ENCODE measurements at regions not wholly inside any gene's neighbourhood (a gene's known extent, or its start where the extent isn't known, plus 50 kb on each side); places are given as distances from the start of the nearest gene placed in this dataset.
"Not testable (repeated sequence)": the region's sequence is repeated elsewhere in the genome, so short reads cannot be mapped to it uniquely, and the experiment has no call there.

- H3K36me3 Mint-ChIP-seq (ENCODE audit: low read depth), result no peaks in the 10 kb centered on the region
- CTCF ChIA-PET, result no interaction called here
- no peaks in the 10 kb centered on the region for H3K27me3 Mint-ChIP-seq
- POLR2A ChIA-PET, result no interaction called here
- DNase-seq, result no peak
- ATAC-seq (ENCODE audit: low read depth), result no peak
- no peaks in the 10 kb centered on the region for H3K4me1 Mint-ChIP-seq
- TF ChIP-seq CTCF (IDR thresholded peaks at IDR 0.05), result no peak
- H3K4me3 Mint-ChIP-seq, result no peak overlapping the region
- intact Hi-C loops (cut with micrococcal nuclease), result no loop called here
- H3K27ac Mint-ChIP-seq, result no peak overlapping the region
- H3K9me3 Mint-ChIP-seq, result no peaks in the 10 kb centered on the region
Measured at GRCh38 chr6:141977782-141978181, 154.9 kb upstream of the GJE1 start.

GRCh38 chr6:141976994-141977393 lies 155.7 kb upstream of the GJE1 start:
- no peaks in the 10 kb centered on the region for H3K4me1 Mint-ChIP-seq
- no peak for TF ChIP-seq CTCF (IDR thresholded peaks at IDR 0.05)
- no peak overlapping the region for H3K27ac Mint-ChIP-seq
- ATAC-seq (ENCODE audit: low read depth) (no peak), DNase-seq (no peak)
- ChIA-PET POLR2A (no interaction called here), CTCF (no interaction called here)
- no peaks in the 10 kb centered on the region for H3K36me3 Mint-ChIP-seq (ENCODE audit: low read depth)
- no peaks in the 10 kb centered on the region for H3K27me3 Mint-ChIP-seq
- intact Hi-C loops (cut with micrococcal nuclease), result no loop called here
- H3K4me3 Mint-ChIP-seq, result no peak overlapping the region
- no peaks in the 10 kb centered on the region for H3K9me3 Mint-ChIP-seq

GRCh38 chr6:141969768-141970415 lies 162.8 kb upstream of the GJE1 start:
- ATAC-seq (ENCODE audit: low read depth); intact Hi-C loops (cut with micrococcal nuclease): not testable (repeated sequence)

GRCh38 chr6:141969201-141969600 lies 163.5 kb upstream of the GJE1 start:
- intact Hi-C loops (cut with micrococcal nuclease), result no loop called here
- H3K9me3 Mint-ChIP-seq, result no peaks in the 10 kb centered on the region
- H3K36me3 Mint-ChIP-seq (ENCODE audit: low read depth), result no peaks in the 10 kb centered on the region
- ChIA-PET CTCF (no interaction called here), POLR2A (no interaction called here)
- no peak overlapping the region for H3K27ac Mint-ChIP-seq
- H3K4me1 Mint-ChIP-seq, result no peaks in the 10 kb centered on the region
- ATAC-seq (ENCODE audit: low read depth) (no peak), DNase-seq (no peak)
- no peak overlapping the region for H3K4me3 Mint-ChIP-seq
- TF ChIP-seq CTCF (IDR thresholded peaks at IDR 0.05), result no peak
- no peaks in the 10 kb centered on the region for H3K27me3 Mint-ChIP-seq

More at GRCh38 chr6:141969768-141970415, 162.8 kb upstream of the GJE1 start:
- H3K27me3 Mint-ChIP-seq; H3K9me3 Mint-ChIP-seq; POLR2A ChIA-PET; H3K4me1 Mint-ChIP-seq; H3K36me3 Mint-ChIP-seq (ENCODE audit: low read depth); H3K4me3 Mint-ChIP-seq; CTCF ChIA-PET; H3K27ac Mint-ChIP-seq; DNase-seq: not testable (repeated sequence)

- no peak for TF ChIP-seq CTCF (IDR thresholded peaks at IDR 0.05)
- ChIA-PET POLR2A (no interaction called here), CTCF (no interaction called here)
- H3K4me3 Mint-ChIP-seq, result no peak overlapping the region
- H3K36me3 Mint-ChIP-seq (ENCODE audit: low read depth), result no peaks in the 10 kb centered on the region
- H3K9me3 Mint-ChIP-seq, result no peaks in the 10 kb centered on the region
- no peaks in the 10 kb centered on the region for H3K27me3 Mint-ChIP-seq
- ATAC-seq (ENCODE audit: low read depth) (no peak), DNase-seq (no peak)
- intact Hi-C loops (cut with micrococcal nuclease), result no loop called here
- no peaks in the 10 kb centered on the region for H3K4me1 Mint-ChIP-seq
- H3K27ac Mint-ChIP-seq, result no peak overlapping the region
Measured at GRCh38 chr6:141968632-141969031, 164.1 kb upstream of the GJE1 start.

- Mint-ChIP-seq H3K4me3 (no peak overlapping the region), H3K4me1 (no peaks in the 10 kb centered on the region), H3K9me3 (peaks cover 4% of the 10 kb centered on the region), H3K36me3 (ENCODE audit: low read depth) (no peaks in the 10 kb centered on the region), H3K27me3 (no peaks in the 10 kb centered on the region), H3K27ac (no peak overlapping the region)
- no peak for TF ChIP-seq CTCF (IDR thresholded peaks at IDR 0.05)
- POLR2A ChIA-PET, result no interaction called here
- DNase-seq (no peak), ATAC-seq (ENCODE audit: low read depth) (no peak)
- intact Hi-C loops (cut with micrococcal nuclease), result no loop called here
- CTCF ChIA-PET, result no interaction called here
Measured at GRCh38 chr6:141965016-141965545, 167.6 kb upstream of the GJE1 start.
